H9 (cell line): ENCODE measurements at regions not wholly inside any gene's neighbourhood (a gene's known extent, or its start where the extent isn't known, plus 50 kb on each side); places are given as distances from the start of the nearest gene placed in this dataset.
A peak's percentile ranks its signal among the peaks of the same experiment; 100 is the strongest.

ENCODE experiments used
- DNase-seq: peaks from one replicate; pipeline ENCODE4 v3.0.0-alpha.2; 2017
- H2AFZ ChIP-seq: one replicate; pipeline ENCODE4 v1.6.1; 2013; ENCODE audit warnings: mild to moderate bottlenecking, low read length, control low read depth, moderate library complexity
- H2AK5ac ChIP-seq: 2 replicates; pipeline ENCODE4 v1.6.1; 2013; ENCODE audit warnings: low read length, control low read depth, mixed read lengths; ENCODE audit not compliant: insufficient read length
- H2BK120ac ChIP-seq: one replicate; pipeline ENCODE4 v1.6.1; 2013; ENCODE audit warnings: low read depth, mild to moderate bottlenecking, low read length, control low read depth, inconsistent platforms; ENCODE audit not compliant: poor library complexity, severe bottlenecking
- H2BK12ac ChIP-seq: 2 replicates; pipeline ENCODE4 v1.6.1; 2013; ENCODE audit warnings: low read length, control low read depth, mixed read lengths, low read depth; ENCODE audit not compliant: insufficient read length
- H2BK15ac ChIP-seq: 2 replicates; pipeline ENCODE4 v1.6.1; 2013; ENCODE audit warnings: low read depth, low read length, control low read depth
- H2BK20ac ChIP-seq: one replicate; pipeline ENCODE4 v1.6.1; 2013; ENCODE audit warnings: low read depth, mild to moderate bottlenecking, low read length, control low read depth, inconsistent platforms; ENCODE audit not compliant: poor library complexity, severe bottlenecking
- H2BK5ac ChIP-seq: 2 replicates; pipeline ENCODE4 v1.6.1; 2013; ENCODE audit warnings: low read length, control low read depth, mixed read lengths; ENCODE audit not compliant: insufficient read length
- H3K14ac ChIP-seq: 2 replicates; pipeline ENCODE4 v1.6.1; 2013; ENCODE audit warnings: low read length, control low read depth; ENCODE audit not compliant: insufficient read depth
- H3K18ac ChIP-seq: 2 replicates; pipeline ENCODE4 v1.6.1; 2013; ENCODE audit warnings: low read depth, mild to moderate bottlenecking, mixed read lengths, low read length, control low read depth; ENCODE audit not compliant: insufficient read length
- H3K23ac ChIP-seq: 2 replicates; pipeline ENCODE4 v1.6.1; 2013; ENCODE audit warnings: low read length, control low read depth, mixed read lengths, low read depth; ENCODE audit not compliant: insufficient read length
- H3K23me2 ChIP-seq: 2 replicates; pipeline ENCODE4 v1.6.1; 2013; ENCODE audit warnings: low read depth, mild to moderate bottlenecking, mixed read lengths, low read length, control low read depth; ENCODE audit not compliant: insufficient read length, poor library complexity, severe bottlenecking
- H3K27ac ChIP-seq: 2 replicates; pipeline ENCODE4 v1.5.1; 2013; ENCODE audit warnings: low read length, control low read depth, mixed read lengths, low read depth; ENCODE audit not compliant: insufficient read length
- H3K27me3 ChIP-seq: 2 replicates; pipeline ENCODE4 v1.6.1; 2013; ENCODE audit warnings: low read length, control low read depth, inconsistent platforms; ENCODE audit not compliant: insufficient read depth
- H3K4ac ChIP-seq: 2 replicates; pipeline ENCODE4 v1.6.1; 2013; ENCODE audit warnings: low read depth, mild to moderate bottlenecking, control low read depth, inconsistent platforms, low read length, moderate library complexity
- H3K4me1 ChIP-seq: 2 replicates; pipeline ENCODE4 v1.6.1; 2013; ENCODE audit warnings: low read length, control low read depth, inconsistent platforms; ENCODE audit not compliant: insufficient read depth
- H3K4me2 ChIP-seq: 2 replicates; pipeline ENCODE4 v1.6.1; 2013; ENCODE audit warnings: low read length, control low read depth, mixed read lengths; ENCODE audit not compliant: insufficient read length, insufficient read depth
- H3K56ac ChIP-seq: 2 replicates; pipeline ENCODE4 v1.6.1; 2013; ENCODE audit warnings: low read depth, mild to moderate bottlenecking, mixed read lengths, low read length, control low read depth; ENCODE audit not compliant: insufficient read length
- H3K79me1 ChIP-seq: 2 replicates; pipeline ENCODE4 v1.6.1; 2013; ENCODE audit warnings: low read depth, mild to moderate bottlenecking, moderate library complexity, low read length, control low read depth, inconsistent platforms; ENCODE audit not compliant: insufficient read depth, poor library complexity, severe bottlenecking
- H3K79me2 ChIP-seq: 2 replicates; pipeline ENCODE4 v1.6.1; 2013; ENCODE audit warnings: low read length, control low read depth, inconsistent platforms; ENCODE audit not compliant: insufficient read depth
- H3K9ac ChIP-seq: 2 replicates; pipeline ENCODE4 v1.6.1; 2013; ENCODE audit warnings: low read length, control low read depth, mixed read lengths; ENCODE audit not compliant: insufficient read length; ENCODE audit errors: extremely low read depth
- H3K9me3 ChIP-seq: one replicate; pipeline ENCODE4 v1.6.1; 2013; ENCODE audit warnings: low read depth, low read length, inconsistent platforms; ENCODE audit not compliant: control insufficient read depth
- H3T11ph ChIP-seq: one replicate; pipeline ENCODE4 v1.6.1; 2013; ENCODE audit warnings: mild to moderate bottlenecking, low read length, control low read depth, inconsistent platforms
- H4K20me1 ChIP-seq: one replicate; pipeline ENCODE4 v1.6.1; 2013; ENCODE audit not compliant: control insufficient read depth, insufficient read length, insufficient read depth
- H4K5ac ChIP-seq: 2 replicates; pipeline ENCODE4 v1.6.1; 2013; ENCODE audit warnings: low read depth, mild to moderate bottlenecking, mixed read lengths, low read length, control low read depth; ENCODE audit not compliant: insufficient read length
- H4K8ac ChIP-seq: replicated peaks from 2 replicates; pipeline ENCODE4 v1.6.1; 2013; ENCODE audit warnings: low read length, control low read depth, mixed read lengths, low read depth; ENCODE audit not compliant: insufficient read length
- H4K91ac ChIP-seq: 2 replicates; pipeline ENCODE4 v1.6.1; 2013; ENCODE audit warnings: low read depth, mild to moderate bottlenecking, moderate library complexity, mixed read lengths, low read length, control low read depth; ENCODE audit not compliant: insufficient read length
- H3K27ac Mint-ChIP-seq, 3 experiments: 2 replicates in 2 of 3; 3 replicates in 1 of 3; pipeline ENCODE4 v1.8.0; 2020 to 2021; ENCODE audit warnings: mixed read lengths in 3 of 3, mild to moderate bottlenecking in 1 of 3, moderate library complexity in 1 of 3
- H3K27me3 Mint-ChIP-seq: 2 replicates; pipeline ENCODE4 v1.8.0; 2021; ENCODE audit warnings: low read depth, mild to moderate bottlenecking, moderate library complexity, mixed read lengths
- H3K36me3 Mint-ChIP-seq, 3 experiments: 2 replicates in 2 of 3; 3 replicates in 1 of 3; pipeline ENCODE4 v1.8.0; 2020 to 2021; ENCODE audit warnings: low read depth in 3 of 3, mixed read lengths in 3 of 3; ENCODE audit not compliant: insufficient read depth in 1 of 3
- H3K4me1 Mint-ChIP-seq, 2 experiments: 2 replicates each; pipeline ENCODE4 v1.8.0; 2020; ENCODE audit warnings: mixed read lengths in 2 of 2
- H3K4me3 Mint-ChIP-seq, 2 experiments: 2 replicates in 1 of 2; 3 replicates in 1 of 2; pipeline ENCODE4 v1.8.0; 2020 to 2021; ENCODE audit warnings: mild to moderate bottlenecking in 2 of 2, mixed read lengths in 2 of 2, moderate library complexity in 1 of 2
- H3K9me3 Mint-ChIP-seq, 2 experiments: 2 replicates in 1 of 2; 3 replicates in 1 of 2; pipeline ENCODE4 v1.8.0; 2020; ENCODE audit warnings: mild to moderate bottlenecking in 2 of 2, mixed read lengths in 2 of 2, moderate library complexity in 1 of 2
- CTCF ChIP-seq: fragments of 200-600 bp; sonication (generic); conservative IDR thresholded peaks from 3 replicates; pipeline ENCODE4 v1.8.0; 2021; ENCODE audit warnings: antibody characterized with exemption, mild to moderate bottlenecking
- WGBS: extraction: QIAGEN DNeasy Blood & Tissue Kit; methylation state at CpG from one replicate; pipeline ENCODE4 v1.1.7; 2013; ENCODE audit warnings: missing lambda C conversion rate, low lambda C conversion rate, mixed read lengths; ENCODE audit not compliant: insufficient read length; ENCODE audit errors: extremely low coverage; 5-methylcytosine and 5-hydroxymethylcytosine counted together

- Histone ChIP-seq H2BK12ac (no peak overlapping the region), H3K23me2 (peaks cover 3% of the 10 kb centered on the region), H2AFZ (no peak overlapping the region), H3K56ac (no peak overlapping the region), H3T11ph (no peak overlapping the region), H3K79me2 (no peaks in the 10 kb centered on the region), H3K4me1 (peaks cover 23% of the 10 kb centered on the region), H3K9me3 (no peaks in the 10 kb centered on the region), H4K5ac (no peak overlapping the region), H3K4ac (no peak overlapping the region), H3K9ac (peak overlapping the region; percentile 32), H3K18ac (no peak overlapping the region), H3K27ac (peak overlapping the region; percentile 90), H3K14ac (no peak overlapping the region), H4K8ac (no peak overlapping the region), H2BK5ac (no peak overlapping the region), H4K91ac (no peak overlapping the region), H2BK15ac (no peak overlapping the region), H2BK20ac (no peak overlapping the region), H3K4me2 (peak overlapping the region; percentile 66), H3K23ac (no peak overlapping the region), H2AK5ac (no peak overlapping the region), H4K20me1 (no peaks in the 10 kb centered on the region), H3K27me3 (no peaks in the 10 kb centered on the region), H3K79me1 (no peaks in the 10 kb centered on the region), H2BK120ac (no peak overlapping the region)
- no peaks in the 10 kb centered on the region for H3K27me3 Mint-ChIP-seq
- H3K4me1 Mint-ChIP-seq = peaks cover 28 to 33% of the 10 kb centered on the region in 2 experiments
- WGBS = no CpG with 5 or more reads among the region's 2 CpGs
- 0 out of 7 replicates have a peak, but pooled peaks cover 0 to 1% (median 0%) of the 10 kb centered on the region in 3 experiments for H3K36me3 Mint-ChIP-seq
- no peak overlapping the region for H3K4me3 Mint-ChIP-seq
- no peak for TF ChIP-seq CTCF
- H3K27ac Mint-ChIP-seq = no peak overlapping the region
- no peaks in the 10 kb centered on the region for H3K9me3 Mint-ChIP-seq
- DNase-seq = no peak
Measured at GRCh38 chr1:114033961-114034360, 54.7 kb downstream of the OLFML3 start.
